Fibroblast of skin of back (primary cell): ENCODE measurements at regions not wholly inside any gene's neighbourhood (a gene's known extent, or its start where the extent isn't known, plus 50 kb on each side); places are given as distances from the start of the nearest gene placed in this dataset.

Experiments
- DNase-seq: peaks from one replicate; pipeline ENCODE4 v3.0.0-alpha.2; 2013

DNA sequence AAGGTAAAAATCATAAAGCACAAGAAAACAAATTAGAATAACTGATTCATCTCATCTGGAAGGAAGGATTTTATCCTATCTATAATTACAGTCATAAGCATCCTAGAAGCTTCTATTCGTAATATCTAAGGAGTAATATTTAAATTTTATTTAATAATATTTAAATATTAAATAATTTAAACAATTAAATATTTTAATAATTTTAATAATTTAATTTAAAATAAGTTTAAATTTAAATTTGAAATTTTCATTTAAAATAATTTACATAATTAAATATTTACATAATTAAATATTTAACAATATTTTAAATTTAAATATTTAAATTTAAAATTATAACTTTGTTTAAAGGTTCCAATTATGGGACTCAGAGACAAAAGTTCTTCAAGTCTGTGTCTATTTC lies 127.5 kb upstream of the GK2 start:
- no peak for DNase-seq

DNA sequence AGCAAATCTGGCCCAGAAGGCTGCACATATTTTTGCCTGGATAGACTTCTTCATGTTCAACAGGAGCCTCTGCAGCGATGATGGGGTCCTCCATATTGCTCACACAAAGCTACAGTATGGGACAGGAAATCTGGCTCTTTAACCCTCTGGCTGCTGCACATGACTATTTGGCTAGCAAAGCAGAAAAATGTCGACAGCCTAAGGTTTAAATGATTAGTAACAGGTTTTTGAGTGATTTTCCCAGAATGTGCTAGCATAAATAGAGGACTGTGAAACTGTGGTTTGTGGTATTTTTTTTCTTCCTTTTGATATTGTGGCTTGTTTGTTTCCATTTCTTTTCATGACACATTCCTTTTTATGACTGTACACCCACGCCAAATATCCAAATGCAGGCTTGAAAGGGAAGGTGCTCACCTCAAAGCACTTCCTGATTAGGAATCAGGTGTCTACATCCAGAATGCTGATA lies 120.2 kb upstream of the GK2 start:
- DNase-seq: peak; percentile 4

DNA sequence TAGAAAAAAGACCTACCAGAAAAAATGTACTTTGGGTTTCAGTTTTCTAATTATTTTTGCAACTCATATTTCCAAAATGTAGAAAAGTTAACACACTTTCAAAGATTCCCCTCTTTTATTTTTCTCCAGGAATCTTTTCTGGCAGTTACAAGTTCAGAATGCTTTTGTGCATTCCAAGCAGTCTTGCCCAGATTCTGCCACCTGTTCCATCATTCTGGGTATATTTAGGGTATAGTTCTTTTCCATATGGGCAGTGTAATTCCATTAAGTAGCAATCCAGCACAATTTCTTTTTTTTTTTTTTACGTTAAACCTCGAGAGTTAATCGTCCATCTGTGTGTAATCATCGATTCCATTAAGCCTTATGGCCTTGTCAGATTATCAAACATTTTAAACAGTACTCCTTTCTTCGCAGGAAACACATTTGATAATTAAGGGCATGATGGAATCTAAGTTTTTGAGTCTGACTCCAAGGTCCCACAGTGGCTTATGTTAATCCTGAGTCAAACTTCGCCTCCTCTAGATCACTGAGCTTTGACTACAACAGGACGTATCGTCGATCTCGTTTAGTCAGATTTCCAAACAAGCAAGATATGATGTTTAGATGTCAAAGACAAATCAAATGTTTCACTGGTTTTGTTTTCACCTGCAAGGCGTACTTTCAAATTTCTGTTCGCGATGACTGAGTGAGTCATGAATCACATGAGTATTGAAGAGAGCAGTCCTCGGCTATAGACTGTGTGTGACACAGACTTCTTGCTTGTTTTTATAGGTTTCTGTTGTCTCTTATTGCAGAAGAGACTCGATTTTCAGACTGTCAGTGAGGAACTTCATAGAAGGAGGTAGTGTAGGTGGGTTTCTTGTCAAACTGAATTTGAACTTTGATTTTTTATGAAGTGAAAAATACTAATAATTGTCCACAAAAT lies 118.9 kb upstream of the GK2 start:
- no peak for DNase-seq

DNA sequence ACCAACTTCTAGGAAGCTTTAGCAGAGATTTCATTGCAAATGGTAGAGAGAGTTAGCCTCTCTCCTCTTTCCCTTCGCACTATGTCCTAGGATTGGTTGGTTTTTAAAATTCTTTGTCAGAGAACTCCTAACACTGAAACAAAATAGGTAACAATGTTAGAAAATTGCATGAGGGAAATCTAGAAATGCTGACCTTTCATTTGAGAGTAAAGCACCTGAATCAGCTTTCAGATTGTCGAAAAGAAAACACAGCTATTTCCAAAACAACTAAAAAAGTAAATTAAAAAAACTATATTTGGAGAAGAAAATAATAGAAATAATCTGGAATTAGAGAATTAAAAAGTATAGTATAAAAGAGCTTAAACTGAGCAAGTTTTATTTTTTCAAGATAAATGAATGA lies 108.1 kb upstream of the GK2 start:
- no peak for DNase-seq

DNA sequence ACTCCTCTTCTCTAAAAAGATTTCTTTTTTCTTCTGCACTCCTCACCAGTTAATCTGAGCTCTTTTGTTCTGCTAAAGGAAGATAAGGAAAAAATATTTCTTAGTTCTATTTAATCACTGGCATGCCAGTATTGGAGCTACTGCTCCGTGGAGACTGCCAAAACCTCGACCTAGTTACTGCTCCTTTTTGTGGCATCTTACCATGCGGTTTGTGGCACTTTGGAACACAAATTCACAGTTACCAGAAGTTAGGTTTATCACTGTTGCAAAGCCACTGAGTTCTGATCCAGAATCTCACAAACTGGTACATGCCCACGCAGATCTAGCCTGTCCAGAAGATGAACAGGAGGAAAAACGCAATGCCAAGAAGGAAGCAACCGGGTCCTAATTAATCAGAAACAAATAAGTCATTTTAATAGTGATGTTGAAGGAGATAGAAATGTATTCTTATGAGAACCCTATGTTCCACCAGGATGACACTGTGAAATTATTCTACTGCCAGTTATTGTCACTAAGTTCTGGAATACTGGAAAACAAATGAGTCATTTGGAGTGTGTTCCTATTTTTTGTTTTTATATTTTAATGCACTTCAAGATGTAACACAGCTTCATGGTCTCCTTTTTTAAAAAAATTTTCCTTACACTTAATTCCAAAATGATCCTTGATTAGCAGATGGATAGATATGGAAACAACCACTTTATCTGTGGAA lies 106.7 kb upstream of the GK2 start:
- DNase-seq: no peak

DNA sequence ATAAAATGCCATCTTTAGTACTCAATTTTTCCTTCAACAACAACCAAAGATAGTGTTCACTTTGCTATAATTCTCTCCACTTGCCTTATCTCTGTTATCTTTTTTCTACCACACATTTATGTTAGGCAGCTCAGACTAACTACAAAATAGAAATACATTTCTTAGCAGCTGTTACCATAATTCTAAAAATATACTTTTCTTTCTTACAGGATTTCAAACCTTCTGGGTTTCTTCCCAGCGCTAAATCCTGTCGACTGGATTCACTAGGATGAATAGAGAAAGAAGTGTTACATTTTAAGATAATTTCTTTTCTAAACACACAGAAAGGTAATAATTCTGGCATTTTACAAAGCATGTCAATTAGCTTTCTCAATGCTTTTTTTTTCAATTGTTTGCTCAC lies 105.5 kb upstream of the GK2 start:
- no peak for DNase-seq

DNA sequence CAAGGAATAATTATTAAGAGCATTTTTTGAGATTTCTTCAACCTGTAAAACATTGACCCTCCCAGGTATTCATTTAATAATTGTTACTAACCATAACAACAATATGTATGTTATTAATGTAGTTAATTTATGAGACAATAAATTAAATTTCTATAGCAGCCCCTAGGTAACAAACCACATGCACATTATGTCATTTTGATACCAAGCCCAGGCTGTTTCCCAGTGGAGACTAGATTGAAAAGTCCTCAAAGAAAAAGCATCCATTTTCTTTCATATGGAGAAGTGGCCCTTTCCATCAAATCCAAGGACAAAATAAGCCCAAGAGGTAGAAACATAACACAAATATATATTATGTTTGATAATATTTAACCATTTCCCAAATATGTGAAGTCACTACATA lies 104.3 kb upstream of the GK2 start:
- no peak for DNase-seq

DNA sequence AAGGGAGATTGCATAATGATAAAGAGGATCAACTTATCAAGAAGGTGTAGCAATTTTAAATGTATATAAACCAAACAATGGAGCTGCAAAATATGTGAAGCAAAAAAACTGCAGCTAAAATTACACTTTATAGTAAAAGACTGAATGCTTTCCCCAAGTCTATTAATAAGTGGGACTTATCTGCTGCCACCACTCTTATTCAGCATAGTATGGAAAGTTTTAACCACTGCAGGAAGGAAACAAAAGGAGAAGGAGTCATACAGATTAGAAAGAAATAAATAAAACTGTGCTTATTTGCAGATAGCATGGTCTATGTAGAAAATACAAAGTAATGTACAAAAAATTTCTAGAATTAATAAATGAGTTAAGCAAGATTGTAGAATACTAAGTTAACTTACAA lies 94.1 kb upstream of the GK2 start:
- DNase-seq: no peak

DNA sequence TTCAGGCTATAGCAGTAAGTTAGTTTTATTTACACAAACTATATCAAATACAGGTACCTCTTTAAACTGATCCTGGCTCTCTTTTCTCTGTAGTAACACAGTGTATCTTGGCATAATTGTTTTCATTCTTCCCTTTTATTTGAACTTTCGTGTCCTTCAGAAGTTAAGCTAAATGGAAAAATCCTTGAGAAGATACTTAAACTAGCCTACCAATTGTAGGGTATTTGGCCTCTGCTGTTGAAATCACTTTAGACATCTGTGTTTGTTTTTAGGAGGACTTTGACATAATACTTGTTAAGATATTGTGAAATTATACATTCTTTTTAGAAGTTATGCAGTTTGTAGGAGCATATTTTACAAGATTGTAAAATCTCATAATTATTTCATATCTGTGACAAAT lies 90.3 kb upstream of the GK2 start:
- no peak for DNase-seq

DNA sequence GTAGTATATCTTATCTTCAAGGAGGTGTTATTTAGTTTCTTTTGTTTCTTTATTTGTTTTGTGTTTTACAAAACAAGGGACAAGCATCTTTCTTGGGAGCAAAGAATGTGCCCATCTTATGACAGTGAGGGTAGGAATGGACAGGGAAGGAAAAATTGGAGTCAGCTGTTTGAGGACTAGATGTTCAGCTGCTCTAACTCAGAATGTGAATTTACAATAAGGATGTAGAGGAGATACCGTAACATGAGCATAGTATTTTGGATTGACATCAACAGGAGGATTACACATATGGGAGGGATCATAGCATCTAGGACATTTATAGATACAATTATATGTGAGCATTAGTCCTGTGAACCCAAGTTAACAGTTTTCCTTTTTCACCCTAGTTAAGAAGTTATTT lies 89.0 kb upstream of the GK2 start:
- DNase-seq: no peak

DNA sequence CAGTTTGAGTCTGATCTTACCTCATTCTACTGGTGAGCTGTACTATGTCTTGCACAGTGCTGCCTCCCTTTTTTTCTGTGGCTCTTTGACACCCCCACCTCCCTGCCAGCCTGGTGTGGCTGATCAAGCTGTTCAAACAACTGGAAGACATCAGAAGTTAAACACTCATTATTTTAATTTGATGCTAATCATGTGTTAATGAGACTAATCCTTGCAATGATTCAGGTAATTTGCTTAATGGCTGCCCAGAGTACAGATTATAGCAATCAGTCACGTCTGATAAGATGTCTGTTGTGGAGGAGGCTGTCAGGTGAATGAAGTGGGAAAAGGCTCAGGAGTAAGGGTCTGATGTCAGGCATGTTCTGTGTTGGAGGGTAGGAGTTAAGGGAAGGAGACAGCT lies 87.4 kb upstream of the GK2 start:
- no peak for DNase-seq

DNA sequence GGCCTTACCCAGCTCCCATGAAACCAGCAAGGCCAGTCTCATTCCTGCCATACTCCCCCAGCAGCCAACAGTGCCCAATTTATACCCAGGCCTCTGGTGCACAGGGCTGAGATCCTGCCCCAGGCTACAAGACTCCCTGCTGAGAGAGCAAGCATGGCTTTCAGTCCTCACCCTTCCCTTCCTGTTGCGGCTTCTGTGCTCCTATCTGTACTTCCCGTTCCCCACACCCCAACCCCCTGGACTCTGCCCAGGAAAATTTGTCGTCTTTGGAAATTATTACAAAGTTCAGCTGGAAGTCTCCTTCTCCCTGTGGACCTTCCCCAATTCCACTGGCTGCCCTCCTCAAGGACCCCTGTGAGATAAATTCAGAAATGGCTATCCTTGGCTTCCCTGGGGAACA lies 84.1 kb upstream of the GK2 start:
- no peak for DNase-seq

DNA sequence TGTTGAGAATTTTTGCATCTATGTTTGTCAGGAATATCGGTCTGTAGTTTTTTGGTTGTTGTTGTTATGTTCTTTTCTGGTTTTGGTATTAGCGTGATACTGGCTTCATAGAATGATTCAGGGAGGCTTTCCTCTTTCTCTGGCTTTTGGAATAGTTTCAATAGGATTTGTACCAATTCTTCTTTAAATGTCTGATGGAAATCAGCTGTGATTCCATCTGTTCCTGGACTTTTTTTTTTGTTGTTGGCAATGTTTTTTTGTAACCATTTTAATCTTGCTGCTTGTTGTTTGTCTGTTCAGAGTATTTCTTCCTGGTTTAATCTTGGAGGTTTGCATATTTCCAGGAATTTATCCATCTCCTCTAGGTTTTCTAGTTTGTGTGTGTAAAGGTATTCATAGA lies 81.5 kb upstream of the GK2 start:
- no peak for DNase-seq

DNA sequence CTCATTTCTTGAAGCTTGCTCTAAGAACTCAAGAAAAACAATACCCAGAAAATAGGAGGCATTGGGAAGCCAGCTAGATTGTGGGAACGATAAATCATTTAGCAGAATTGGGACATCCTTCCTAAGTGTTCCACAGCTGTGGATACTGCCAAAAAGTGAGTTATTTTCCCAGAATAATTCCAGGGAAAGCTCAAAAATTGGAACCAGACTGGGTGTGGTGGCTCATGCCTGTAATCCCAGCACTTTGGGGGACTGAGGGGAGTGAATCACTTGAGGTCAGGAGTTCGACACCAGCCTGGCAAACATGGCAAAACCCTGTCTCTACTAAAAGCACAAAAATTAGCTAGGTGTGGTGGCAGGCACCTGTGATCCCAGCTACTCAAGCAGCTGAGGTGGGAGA lies 68.2 kb upstream of the GK2 start:
- no peak for DNase-seq

DNA sequence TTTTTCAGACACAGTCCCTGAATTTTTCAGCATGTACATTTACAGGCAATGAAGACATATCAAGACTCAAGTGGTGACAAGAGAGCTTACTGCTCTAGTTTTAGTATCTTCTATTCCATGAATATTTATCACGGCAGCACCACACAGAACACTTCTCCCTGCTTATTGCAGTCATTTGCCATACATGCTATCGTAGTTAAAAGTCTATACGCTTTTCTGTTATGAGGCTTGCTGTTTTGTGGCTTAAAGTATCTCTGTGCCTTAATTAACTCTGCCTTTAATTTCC lies 65.4 kb upstream of the GK2 start:
- no peak for DNase-seq

DNA sequence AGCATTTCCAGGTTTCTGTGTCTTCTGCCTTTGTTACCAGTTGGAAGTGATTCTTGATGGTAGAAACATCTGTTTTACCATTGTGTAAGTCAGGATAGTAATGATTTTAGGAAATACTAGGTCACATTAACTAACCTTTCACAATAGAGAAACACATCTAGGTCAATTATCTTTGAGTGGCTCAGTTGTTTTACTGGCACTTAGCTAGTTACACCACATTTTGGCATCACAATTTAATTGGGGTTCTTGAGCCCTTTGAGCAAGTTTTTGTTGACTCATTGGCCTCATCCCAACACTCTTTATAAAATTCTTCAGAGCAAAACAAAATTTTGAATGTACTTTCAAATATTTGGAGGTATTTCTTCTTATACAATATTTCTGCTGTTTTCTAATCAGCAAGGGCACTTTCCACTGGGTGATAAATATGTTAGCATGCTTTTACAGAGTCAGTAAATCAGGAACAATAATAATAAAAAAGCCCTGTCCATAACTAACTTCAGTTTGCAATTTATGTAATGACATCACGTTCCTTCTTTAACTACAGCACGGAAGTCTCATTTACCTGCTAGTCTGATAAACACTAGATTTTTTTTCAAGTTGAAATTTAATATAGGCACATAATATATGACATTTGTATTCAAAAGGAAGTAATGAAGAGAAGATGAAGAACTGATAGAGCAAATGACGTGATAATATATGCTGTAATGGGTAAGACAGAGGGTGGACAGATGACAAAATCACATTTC lies 64.8 kb upstream of the GK2 start:
- DNase-seq: no peak

DNA sequence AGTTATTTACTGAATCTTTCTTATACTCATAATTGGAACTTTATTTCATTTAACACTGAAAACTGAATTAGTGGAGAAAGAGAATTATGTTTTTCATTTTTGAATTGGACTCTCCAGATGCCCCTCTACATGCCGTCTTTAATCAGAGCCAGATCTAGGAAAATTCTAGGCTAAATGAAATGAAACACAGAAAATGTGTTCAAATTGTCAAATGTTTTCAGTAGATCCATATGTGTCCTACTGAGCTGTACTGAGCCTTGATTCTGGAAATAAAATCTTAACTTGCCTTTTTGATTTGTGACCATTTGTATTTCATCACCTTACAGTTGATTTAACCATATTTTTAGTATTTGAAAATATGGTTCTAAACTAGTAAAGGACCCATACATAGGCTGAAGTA lies 64.0 kb upstream of the GK2 start:
- no peak for DNase-seq

DNA sequence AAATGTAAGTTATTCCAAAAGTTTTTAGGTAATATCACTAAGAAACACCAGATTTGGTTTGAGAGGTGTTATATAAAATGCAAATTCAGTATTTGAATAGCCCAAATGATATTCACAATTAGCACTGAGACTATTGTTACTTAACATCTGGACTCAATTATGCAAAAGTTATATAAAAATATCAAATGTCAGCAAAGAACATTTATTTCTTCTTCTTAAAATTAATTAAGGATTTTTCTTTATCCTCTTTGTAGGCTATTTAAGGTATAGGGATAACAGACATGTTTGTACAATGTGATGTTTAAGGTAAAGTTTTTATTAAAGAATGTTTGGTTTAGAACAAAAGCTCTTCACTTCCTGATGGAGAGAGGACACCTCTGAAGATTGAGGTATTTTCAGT lies 63.3 kb upstream of the GK2 start:
- DNase-seq: no peak

DNA sequence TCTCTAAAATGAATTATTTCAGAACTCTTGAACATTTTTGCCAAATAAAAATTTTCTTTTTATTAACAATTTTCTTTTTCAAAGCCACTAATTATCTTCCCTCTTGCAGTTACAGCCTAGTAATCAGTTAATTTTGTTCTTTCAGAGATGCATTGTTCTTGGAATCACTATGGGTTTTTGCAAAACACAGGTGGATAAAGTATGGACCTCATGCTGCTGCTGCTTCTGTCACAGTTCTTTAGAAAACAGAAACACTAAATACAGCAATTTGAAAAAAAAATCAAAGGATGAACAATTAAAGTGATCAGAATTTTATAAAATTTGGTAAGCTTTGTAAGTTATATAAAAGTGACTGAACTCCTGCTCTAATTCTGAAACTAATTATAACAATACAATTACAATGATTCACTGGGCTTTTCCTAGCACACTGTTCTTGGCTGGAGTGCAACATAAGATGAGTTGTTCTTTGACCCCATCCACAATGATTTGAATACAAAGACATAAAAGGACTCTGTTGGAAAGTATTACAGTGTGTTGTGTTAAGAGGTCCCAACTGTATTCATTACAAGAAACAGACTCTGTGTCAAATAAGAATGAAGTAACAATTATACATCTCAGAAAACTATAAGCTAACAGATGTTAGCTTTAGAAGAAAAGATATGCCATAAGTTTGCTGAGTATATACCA lies 59.4 kb upstream of the GK2 start:
- peak; percentile 8 for DNase-seq

DNA sequence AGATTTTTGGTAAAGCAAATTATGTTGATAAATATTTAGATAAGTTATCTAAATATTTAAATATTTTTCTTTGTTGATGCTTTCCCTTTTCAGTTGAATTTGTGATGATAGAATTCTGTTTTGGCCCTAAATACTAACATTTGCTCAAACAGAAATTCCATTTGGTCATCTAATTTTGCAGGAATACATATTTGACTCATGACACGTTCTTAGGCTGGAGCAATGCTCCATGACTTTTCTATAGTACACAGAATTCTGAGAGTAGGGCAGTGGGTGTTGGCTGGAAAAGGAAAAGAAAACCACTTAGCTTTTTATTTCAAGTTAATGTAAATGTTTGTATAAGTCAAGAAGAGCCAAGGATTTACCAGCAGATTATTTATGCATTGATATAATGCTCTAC lies 58.6 kb upstream of the GK2 start:
- peak; percentile 62 for DNase-seq
